Putamen (tissue), 1 donor: ENCODE measurements at regions not wholly inside any gene's neighbourhood (a gene's known extent, or its start where the extent isn't known, plus 50 kb on each side); places are given as distances from the start of the nearest gene placed in this dataset.
"Not testable (repeated sequence)": the region's sequence is repeated elsewhere in the genome, so short reads cannot be mapped to it uniquely, and the experiment has no call there.

Experiments used
- DNase-seq: peaks from one replicate; pipeline ENCODE4 v3.0.0-alpha.2; 2016; ENCODE audit warnings: low spot score

DNA sequence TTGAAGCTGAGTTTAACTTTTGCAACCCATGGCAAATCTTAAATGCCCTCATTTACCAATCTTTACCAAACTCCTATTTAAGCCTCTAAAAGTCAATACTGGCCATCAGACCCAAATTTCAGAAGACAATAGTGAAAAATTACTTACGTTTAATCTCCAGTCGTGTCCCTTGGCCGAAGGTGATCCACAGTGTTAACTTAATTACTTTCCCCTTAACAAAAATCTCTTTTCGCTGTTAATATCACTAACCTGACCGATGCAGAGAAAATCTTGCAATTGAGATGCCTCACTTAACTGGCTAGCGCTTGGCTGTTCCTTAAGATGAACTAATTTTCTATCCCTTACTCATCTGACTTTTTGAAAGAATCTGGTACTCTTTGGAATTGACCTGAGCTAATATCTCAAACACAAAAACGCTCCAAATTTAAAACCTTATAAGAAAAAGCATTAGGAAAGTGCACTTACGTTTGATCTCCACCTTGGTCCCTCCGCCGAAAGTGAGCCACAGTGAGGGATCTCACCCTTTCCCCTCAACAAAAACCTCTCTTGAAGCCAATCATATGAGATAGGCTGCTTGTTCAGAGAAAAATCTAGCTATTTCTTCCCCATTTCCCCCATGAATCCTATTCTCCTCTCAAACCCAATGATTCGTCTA is 169.1 kb downstream of the RPIA start:
- DNase-seq = no peak

- no peak for DNase-seq
These were observed 174.4 kb downstream of the RPIA start for GRCh38 chr2:88865801-88866371.

DNA sequence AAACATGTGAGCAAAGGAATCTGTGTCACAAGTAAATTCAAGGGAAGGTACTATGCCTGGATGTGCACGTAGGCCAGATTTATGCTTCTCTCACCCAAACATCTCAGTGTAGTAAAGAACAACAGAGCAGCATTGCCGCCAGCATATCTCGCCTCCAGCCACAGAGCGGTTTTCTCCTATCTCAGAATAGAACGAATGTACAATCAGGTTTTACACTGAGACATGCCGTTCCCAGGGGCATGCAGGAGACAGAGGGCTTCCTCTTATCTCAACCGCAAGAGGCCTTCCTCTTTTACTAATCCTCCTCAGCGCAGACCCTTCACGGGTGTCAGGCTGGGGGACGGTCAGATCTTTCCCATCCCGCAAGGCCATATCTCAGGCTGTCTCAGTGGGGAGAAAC is 175.3 kb downstream of the RPIA start:
- no peak for DNase-seq

- no peak for DNase-seq
These were observed 177.4 kb downstream of the RPIA start for GRCh38 chr2:88868861-88869260.

GRCh38 chr2:88870267-88870839 is 178.9 kb downstream of the RPIA start:
- no peak for DNase-seq

DNA sequence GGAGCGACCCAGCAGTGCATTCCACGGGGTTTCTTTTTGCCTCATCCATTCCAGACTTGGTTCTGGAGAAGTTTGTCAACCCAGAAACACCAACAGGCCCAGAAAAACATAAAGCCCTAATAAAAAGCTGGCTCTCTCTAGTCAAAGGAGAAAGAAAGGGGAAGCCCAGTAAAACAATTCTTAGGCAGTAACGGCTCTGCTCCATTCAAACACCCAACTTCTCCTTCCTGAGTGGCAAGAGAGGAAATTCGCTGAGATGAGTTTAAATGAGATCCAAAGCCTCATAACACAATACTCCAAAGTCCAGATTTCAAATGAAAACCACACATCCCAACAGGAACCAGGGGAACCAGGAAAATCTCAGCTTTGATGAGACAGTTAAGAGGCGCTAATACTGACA is 179.9 kb downstream of the RPIA start:
- no peak for DNase-seq

- DNase-seq = no peak
These were observed 182.1 kb downstream of the RPIA start for GRCh38 chr2:88873620-88874019.

- no peak for DNase-seq
These were observed 182.7 kb downstream of the RPIA start for GRCh38 chr2:88874063-88874657.

GRCh38 chr2:88875736-88876135 is 184.3 kb downstream of the RPIA start:
- DNase-seq = no peak

DNA sequence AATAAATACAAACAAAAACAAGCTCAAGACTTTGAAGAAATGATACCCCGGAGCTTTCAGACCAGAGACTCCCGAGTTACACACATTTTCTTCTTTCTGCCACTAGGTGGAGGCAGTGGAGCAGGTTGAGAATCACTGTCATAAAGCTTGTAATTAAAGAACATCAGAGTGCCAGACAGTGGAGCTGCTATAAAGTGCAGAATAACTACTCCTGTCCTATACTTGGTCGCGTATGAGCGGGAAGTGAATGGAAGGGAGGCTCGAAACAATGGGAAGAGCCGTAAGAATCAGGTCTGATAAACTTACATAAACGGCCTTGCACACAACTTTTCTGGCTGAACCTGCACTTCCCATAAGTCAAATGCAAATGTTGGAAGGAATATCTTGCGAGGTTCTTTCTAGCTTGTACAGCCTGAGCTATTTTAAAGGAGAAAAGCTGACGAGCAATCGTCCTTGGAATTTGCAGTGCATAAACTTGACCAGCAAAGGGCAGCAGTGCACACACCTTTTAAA is 189.0 kb downstream of the RPIA start:
- peak; percentile 48 for DNase-seq

DNA sequence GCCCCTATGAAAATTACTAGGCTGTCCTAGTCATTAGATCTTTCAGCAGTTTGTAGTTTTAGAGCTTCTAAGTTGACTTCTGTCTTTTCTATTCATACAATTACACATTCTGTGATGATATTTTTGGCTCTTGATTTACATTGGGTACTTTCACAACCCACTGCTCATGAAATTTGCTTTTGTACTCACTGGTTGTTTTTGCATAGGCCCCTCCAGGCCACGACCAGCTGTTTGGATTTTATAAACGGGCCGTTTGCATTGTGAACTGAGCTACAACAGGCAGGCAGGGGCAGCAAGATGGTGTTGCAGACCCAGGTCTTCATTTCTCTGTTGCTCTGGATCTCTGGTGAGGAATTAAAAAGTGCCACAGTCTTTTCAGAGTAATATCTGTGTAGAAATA is 193.8 kb downstream of the RPIA start:
- DNase-seq = no peak

- DNase-seq = no peak
These were observed 194.4 kb downstream of the RPIA start for GRCh38 chr2:88885679-88886416.

- DNase-seq = not testable (repeated sequence)
These were observed 196.0 kb downstream of the RPIA start for GRCh38 chr2:88887466-88887865.

GRCh38 chr2:88892207-88892606 is 200.7 kb downstream of the RPIA start:
- no peak for DNase-seq

- no peak for DNase-seq
These were observed 201.3 kb downstream of the RPIA start for GRCh38 chr2:88892788-88893187.

DNA sequence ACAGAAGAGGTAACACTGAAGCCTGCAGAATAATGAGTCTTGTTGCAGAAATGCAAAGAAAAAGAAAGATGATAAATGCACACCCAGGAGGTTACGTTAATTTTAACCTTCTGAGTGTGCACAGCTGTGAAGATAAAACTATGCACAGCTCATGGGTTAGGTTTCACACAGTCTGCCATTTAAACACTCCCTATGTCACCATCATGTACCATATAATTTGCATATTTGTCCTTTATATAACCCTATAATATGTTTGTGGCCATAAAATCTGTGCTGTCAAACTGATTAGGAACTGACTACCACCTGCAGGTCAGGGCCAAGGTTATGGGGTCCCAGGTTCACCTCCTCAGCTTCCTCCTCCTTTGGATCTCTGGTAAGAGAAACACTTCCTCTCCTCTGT is 205.5 kb downstream of the RPIA start:
- DNase-seq = no peak

- DNase-seq = no peak
These were observed 206.2 kb downstream of the RPIA start for GRCh38 chr2:88897715-88898114.

DNA sequence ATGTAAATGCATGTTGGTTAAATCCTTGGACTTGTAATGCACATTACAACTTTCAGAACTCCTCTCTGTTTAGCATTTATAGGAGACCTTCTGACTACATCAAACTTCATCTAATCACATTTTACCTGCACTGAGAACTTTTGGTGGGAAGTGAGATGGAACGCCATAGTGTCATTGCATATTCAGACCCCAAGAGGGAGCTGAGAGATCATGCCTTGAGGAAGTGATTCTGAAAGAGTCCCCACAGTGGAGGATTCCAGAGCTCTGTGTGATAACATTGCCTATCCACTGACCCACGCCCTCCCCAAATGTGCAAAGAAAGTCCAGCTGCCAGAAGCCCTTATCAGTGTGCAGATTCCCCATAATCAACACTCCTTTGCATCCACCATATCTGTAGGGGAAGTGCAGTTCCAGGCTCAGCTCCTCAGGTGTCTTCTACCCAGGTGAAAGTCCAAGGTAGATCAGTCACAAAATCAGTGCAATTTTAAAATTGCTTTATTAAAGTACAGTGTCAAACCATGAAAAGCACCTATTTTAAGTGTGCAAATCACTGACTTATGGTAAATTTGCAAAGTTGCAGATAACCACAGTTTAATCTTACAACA is 212.4 kb downstream of the RPIA start:
- DNase-seq = no peak

DNA sequence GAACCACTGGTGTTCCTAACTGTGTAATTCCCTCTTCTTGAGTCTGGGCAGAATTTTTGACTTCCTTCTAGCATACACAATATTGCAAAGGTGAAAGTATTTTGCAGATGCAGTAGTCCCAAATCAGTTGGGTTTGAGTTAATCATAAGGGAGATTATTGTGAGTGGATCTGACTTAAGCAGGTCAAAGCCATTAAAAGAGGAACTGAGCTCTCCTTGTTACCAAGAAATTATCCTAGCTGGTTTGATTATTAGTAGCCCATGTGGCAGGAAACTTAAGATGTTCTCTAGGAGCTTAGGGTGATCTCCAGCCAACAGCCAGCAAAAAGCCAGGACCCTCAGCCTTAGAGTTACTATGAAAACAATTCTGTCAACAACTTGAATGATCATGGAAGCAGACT is 221.8 kb downstream of the RPIA start:
- no peak for DNase-seq

DNA sequence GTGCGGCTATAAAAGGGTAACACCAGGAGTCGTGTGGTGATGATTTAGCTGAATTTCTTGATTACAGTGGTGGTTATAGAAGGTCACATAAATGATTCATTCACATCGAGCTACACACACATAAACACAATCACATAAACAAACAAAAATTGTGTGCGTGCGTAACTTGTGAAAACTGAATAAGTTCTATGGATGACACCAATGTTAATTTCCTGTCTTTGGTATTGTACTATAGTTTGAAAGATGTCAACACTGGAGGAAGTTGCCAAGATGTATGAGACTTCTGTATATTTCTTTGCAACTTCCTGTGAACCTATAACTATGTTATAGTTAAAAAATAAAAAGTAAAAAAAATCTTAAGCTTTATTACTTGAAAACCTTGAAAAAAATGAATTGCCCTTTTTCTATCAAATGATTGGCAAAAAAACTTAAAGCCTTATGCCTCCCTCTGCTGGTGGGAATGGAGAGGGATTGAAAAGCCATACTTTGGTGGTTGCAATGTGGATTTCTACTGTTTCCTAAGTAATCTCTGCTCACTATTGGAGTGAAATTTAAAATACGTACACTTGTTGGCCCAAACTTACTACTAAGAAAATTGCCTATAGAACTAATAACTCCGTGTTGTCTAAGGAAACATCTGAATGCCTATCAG is 227.7 kb downstream of the RPIA start:
- no peak for DNase-seq

- DNase-seq = not testable (repeated sequence)
These were observed 228.9 kb downstream of the RPIA start for GRCh38 chr2:88920399-88920798.

- no peak for DNase-seq
These were observed 233.1 kb downstream of the RPIA start for GRCh38 chr2:88924533-88924932.
